ENCODE measurements at regions not wholly inside any gene's neighbourhood (a gene's known extent, or its start where the extent isn't known, plus 50 kb on each side); places are given as distances from the start of the nearest gene placed in this dataset.

DNA sequence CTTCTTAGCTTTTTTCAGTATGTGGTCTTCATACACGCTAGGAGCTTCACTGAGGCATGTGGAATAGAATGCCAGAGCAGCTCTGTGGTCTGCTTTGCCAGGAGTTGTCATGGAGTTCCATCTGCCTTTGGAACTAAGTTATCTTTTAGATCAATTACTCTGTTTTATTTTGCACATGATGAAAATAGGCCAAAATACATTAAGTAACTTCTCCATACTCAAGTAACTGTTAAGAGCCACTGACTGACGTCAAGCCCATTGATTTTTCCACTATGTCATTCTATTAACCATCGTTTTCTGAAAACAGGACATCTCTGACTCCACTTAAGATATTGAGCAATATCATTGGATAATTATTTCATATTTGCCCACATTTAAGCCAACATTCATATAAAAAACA lies 415.1 kb upstream of the MAD2L1 start (continued):
- TF ChIP-seq REST (IDR thresholded peaks at IDR 0.05; ENCODE audit: unreplicated experiment) (no peak), JUNB (IDR thresholded peaks at IDR 0.05; ENCODE audit: unreplicated experiment) (no peak), CREB1 (CRISPR knock-in tag; IDR thresholded peaks at IDR 0.05; ENCODE audit: low read depth) (no peak)
- TF ChIP-seq, protein P1, sequence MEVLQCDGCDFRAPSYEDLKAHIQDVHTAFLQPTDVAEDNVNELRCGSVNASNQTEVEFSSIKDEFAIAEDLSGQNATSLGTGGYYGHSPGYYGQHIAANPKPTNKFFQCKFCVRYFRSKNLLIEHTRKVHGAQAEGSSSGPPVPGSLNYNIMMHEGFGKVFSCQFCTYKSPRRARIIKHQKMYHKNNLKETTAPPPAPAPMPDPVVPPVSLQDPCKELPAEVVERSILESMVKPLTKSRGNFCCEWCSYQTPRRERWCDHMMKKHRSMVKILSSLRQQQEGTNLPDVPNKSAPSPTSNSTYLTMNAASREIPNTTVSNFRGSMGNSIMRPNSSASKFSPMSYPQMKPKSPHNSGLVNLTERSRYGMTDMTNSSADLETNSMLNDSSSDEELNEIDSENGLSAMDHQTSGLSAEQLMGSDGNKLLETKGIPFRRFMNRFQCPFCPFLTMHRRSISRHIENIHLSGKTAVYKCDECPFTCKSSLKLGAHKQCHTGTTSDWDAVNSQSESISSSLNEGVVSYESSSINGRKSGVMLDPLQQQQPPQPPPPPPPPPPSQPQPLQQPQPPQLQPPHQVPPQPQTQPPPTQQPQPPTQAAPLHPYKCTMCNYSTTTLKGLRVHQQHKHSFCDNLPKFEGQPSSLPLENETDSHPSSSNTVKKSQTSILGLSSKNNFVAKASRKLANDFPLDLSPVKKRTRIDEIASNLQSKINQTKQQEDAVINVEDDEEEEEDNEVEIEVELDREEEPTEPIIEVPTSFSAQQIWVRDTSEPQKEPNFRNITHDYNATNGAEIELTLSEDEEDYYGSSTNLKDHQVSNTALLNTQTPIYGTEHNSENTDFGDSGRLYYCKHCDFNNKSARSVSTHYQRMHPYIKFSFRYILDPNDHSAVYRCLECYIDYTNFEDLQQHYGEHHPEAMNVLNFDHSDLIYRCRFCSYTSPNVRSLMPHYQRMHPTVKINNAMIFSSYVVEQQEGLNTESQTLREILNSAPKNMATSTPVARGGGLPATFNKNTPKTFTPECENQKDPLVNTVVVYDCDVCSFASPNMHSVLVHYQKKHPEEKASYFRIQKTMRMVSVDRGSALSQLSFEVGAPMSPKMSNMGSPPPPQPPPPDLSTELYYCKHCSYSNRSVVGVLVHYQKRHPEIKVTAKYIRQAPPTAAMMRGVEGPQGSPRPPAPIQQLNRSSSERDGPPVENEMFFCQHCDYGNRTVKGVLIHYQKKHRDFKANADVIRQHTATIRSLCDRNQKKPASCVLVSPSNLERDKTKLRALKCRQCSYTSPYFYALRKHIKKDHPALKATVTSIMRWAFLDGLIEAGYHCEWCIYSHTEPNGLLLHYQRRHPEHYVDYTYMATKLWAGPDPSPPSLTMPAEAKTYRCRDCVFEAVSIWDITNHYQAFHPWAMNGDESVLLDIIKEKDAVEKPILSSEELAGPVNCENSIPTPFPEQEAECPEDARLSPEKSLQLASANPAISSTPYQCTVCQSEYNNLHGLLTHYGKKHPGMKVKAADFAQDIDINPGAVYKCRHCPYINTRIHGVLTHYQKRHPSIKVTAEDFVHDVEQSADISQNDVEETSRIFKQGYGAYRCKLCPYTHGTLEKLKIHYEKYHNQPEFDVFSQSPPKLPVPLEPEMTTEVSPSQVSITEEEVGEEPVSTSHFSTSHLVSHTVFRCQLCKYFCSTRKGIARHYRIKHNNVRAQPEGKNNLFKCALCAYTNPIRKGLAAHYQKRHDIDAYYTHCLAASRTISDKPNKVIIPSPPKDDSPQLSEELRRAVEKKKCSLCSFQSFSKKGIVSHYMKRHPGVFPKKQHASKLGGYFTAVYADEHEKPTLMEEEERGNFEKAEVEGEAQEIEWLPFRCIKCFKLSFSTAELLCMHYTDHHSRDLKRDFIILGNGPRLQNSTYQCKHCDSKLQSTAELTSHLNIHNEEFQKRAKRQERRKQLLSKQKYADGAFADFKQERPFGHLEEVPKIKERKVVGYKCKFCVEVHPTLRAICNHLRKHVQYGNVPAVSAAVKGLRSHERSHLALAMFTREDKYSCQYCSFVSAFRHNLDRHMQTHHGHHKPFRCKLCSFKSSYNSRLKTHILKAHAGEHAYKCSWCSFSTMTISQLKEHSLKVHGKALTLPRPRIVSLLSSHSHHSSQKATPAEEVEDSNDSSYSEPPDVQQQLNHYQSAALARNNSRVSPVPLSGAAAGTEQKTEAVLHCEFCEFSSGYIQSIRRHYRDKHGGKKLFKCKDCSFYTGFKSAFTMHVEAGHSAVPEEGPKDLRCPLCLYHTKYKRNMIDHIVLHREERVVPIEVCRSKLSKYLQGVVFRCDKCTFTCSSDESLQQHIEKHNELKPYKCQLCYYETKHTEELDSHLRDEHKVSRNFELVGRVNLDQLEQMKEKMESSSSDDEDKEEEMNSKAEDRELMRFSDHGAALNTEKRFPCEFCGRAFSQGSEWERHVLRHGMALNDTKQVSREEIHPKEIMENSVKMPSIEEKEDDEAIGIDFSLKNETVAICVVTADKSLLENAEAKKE (CRISPR knock-in tag; IDR thresholded peaks at IDR 0.05) = no peak

GRCh38 chr4:120472447-120473131 lies 405.9 kb upstream of the MAD2L1 start:
- H3K27ac ChIP-seq (ENCODE audit: low read depth) = no peak overlapping the region
- no peak for ATAC-seq
- TF ChIP-seq JUNB (IDR thresholded peaks at IDR 0.05; ENCODE audit: unreplicated experiment) (no peak), POLR2AphosphoS5 (IDR thresholded peaks at IDR 0.05; ENCODE audit: low read depth) (no peak), CREB1 (CRISPR knock-in tag; IDR thresholded peaks at IDR 0.05; ENCODE audit: low read depth) (no peak), EZH2 (IDR thresholded peaks at IDR 0.05; ENCODE audit: low read depth, unreplicated experiment) (no peak), CTCF (conservative IDR thresholded peaks at IDR 0.05; ENCODE audit: low read depth in 2 of 2) (no peak), EZH2phosphoT487 (IDR thresholded peaks at IDR 0.05; ENCODE audit: unreplicated experiment) (no peak)

More at GRCh38 chr4:120472447-120473131, 405.9 kb upstream of the MAD2L1 start:
- H3K4me1 Mint-ChIP-seq = no peaks in the 10 kb centered on the region; the same call in 1 of the 3 replicates
- no peak for DNase-seq (ENCODE audit: low spot score)
- Histone ChIP-seq H3K36me3 (ENCODE audit: insufficient read depth) (no peaks in the 10 kb centered on the region), H3K4me1 (ENCODE audit: insufficient read depth) (0 out of 2 replicates have a peak, but pooled peaks cover 1% of the 10 kb centered on the region), H3F3A (replicated peaks; ENCODE audit: low read depth) (no peaks in the 10 kb centered on the region), H4K20me1 (replicated peaks; ENCODE audit: insufficient read depth) (no peaks in the 10 kb centered on the region), H3K4me2 (no peak overlapping the region), H3K79me2 (replicated peaks; ENCODE audit: insufficient read depth) (no peaks in the 10 kb centered on the region), H3K27me3 (ENCODE audit: insufficient read depth) (no peaks in the 10 kb centered on the region), H3K9me2 (ENCODE audit: insufficient read depth) (no peaks in the 10 kb centered on the region), H2AFZ (no peak overlapping the region), H3K4me3 (no peak overlapping the region)
- no peak overlapping the region for H3K4me3 Mint-ChIP-seq
- H3K27me3 Mint-ChIP-seq (ENCODE audit: insufficient read depth, low read depth, poor library complexity) = no peaks in the 10 kb centered on the region
- no peak overlapping the region for H3K27ac Mint-ChIP-seq
- H3K9me3 Mint-ChIP-seq = no peaks in the 10 kb centered on the region
- H3K36me3 Mint-ChIP-seq (ENCODE audit: low read depth) = no peaks in the 10 kb centered on the region
